ENCODE measurements at regions not wholly inside any gene's neighbourhood (a gene's known extent, or its start where the extent isn't known, plus 50 kb on each side); places are given as distances from the start of the nearest gene placed in this dataset.

DNA sequence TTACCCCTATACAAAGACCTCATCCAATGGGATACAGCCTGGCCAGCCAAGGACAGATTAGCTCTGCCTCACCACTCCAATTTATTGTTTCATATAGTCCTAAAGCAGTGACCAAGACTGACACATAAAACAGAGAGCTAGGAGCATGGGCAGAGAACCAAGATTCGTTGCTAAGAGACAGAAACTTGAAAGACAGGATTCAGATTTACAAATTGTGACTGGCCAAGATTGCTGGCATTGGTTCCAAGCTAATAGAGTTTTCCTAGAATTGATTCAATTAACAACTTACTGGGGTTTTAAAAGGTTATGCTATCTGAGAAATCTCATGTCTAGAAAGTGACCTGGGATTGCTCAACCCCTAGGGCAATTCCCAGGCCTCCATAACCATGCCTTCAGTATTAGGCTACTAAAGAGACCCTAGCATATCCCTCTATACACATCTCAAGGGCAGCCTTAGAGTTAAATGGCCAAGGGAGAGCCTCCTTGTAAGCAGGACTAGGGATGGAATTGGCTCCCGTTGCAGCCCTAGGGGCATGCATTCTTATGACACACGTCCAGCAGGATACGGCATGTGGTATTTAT is 75.6 kb downstream of the ICOS start:
- H3K9me3 ChIP-seq (ENCODE audit: control insufficient read depth, insufficient read depth, low read length): no peaks in the 10 kb centered on the region
- no peaks in the 10 kb centered on the region for H3K4me1 ChIP-seq (ENCODE audit: control insufficient read depth, insufficient read depth, low read length)
- H3K4me3 ChIP-seq (ENCODE audit: low read depth, low read length): no peak overlapping the region
- no peaks in the 10 kb centered on the region for H3K36me3 ChIP-seq (ENCODE audit: control insufficient read depth, insufficient read depth, low read length)
- DNase-seq (ENCODE audit: low read depth in 4 of 6, low spot score in 6 of 6): peak in 5 of 6 donors; percentile 30 to 90 (median 46)
- no peaks in the 10 kb centered on the region for H3K27me3 ChIP-seq (ENCODE audit: control insufficient read depth, insufficient read depth, low read length)
- WGBS (ENCODE audit: insufficient coverage): 0% methylated on average over 1 of the region's 4 CpGs
- H3K27ac ChIP-seq (ENCODE audit: low read depth, low read length): peak overlapping the region; percentile 10

DNA sequence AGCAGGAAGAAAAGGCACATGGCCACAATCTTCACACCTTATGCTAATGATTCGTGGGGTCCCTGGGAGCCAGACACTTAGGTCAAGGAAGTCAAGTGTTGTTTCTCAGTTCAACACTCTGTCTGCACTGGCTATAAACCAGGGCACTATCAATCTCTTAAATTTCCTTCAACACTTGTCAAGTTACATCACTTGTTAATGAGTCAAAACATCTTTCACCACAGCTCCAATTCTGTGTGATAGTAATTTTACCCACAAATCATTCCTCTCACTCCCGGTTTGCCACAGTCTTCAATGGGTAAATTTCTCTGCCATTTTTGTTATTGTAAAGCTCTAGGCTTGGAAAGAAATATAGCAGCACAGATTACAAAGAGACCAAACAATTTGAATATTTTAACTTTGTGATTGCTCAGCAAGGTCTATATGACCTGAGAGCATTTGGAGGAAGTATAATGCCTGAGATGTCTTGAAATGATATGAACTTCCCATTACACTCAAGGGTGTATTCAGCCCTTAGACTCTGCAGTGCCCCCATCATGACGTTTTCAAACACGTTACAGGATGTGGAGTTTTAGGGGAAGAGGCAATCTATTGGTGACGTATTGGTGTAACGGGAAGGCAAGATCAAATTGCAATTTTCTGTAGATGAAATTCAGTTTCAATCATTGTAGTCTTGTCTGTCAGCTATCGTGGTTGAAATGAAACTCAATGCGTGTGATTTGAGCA is 78.7 kb downstream of the ICOS start:
- DNase-seq (ENCODE audit: low read depth in 4 of 6, low spot score in 6 of 6): no peak
- 20% methylated on average over 1 of the region's 8 CpGs for WGBS (ENCODE audit: insufficient coverage)
- Histone ChIP-seq H3K4me3 (ENCODE audit: low read depth, low read length) (no peak overlapping the region), H3K27ac (ENCODE audit: low read depth, low read length) (no peak overlapping the region), H3K4me1 (ENCODE audit: control insufficient read depth, insufficient read depth, low read length) (no peaks in the 10 kb centered on the region), H3K27me3 (ENCODE audit: control insufficient read depth, insufficient read depth, low read length) (no peaks in the 10 kb centered on the region), H3K36me3 (ENCODE audit: control insufficient read depth, insufficient read depth, low read length) (no peaks in the 10 kb centered on the region), H3K9me3 (ENCODE audit: control insufficient read depth, insufficient read depth, low read length) (no peaks in the 10 kb centered on the region)

DNA sequence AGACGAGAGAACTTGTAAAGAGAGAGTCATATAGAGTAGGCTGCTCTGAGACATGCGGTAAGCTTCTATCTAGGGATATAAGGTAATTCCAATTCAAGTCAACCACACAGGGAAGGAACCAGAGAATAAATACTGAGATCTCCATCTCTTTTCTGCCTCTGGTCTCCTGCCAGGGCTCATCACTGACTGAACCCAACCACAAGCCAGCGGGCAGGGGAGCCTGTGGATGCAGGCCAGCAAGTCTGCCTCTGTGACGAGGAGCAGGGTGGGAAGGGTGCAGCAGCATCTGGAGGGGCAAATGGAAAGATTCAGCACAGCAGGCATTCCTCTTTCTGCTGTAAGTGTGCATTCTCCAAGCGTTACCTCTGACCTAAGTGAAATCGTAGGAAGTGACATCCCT is 82.2 kb downstream of the ICOS start:
- 69% methylated on average over 2 of the region's 6 CpGs for WGBS (ENCODE audit: insufficient coverage)
- no peak overlapping the region for H3K27ac ChIP-seq (ENCODE audit: low read depth, low read length)
- H3K4me3 ChIP-seq (ENCODE audit: low read depth, low read length): no peak overlapping the region
- no peak for DNase-seq (ENCODE audit: low read depth in 4 of 6, low spot score in 6 of 6)
- H3K9me3 ChIP-seq (ENCODE audit: control insufficient read depth, insufficient read depth, low read length): no peaks in the 10 kb centered on the region
- H3K36me3 ChIP-seq (ENCODE audit: control insufficient read depth, insufficient read depth, low read length): no peaks in the 10 kb centered on the region
- H3K4me1 ChIP-seq (ENCODE audit: control insufficient read depth, insufficient read depth, low read length): no peaks in the 10 kb centered on the region
- no peaks in the 10 kb centered on the region for H3K27me3 ChIP-seq (ENCODE audit: control insufficient read depth, insufficient read depth, low read length)

DNA sequence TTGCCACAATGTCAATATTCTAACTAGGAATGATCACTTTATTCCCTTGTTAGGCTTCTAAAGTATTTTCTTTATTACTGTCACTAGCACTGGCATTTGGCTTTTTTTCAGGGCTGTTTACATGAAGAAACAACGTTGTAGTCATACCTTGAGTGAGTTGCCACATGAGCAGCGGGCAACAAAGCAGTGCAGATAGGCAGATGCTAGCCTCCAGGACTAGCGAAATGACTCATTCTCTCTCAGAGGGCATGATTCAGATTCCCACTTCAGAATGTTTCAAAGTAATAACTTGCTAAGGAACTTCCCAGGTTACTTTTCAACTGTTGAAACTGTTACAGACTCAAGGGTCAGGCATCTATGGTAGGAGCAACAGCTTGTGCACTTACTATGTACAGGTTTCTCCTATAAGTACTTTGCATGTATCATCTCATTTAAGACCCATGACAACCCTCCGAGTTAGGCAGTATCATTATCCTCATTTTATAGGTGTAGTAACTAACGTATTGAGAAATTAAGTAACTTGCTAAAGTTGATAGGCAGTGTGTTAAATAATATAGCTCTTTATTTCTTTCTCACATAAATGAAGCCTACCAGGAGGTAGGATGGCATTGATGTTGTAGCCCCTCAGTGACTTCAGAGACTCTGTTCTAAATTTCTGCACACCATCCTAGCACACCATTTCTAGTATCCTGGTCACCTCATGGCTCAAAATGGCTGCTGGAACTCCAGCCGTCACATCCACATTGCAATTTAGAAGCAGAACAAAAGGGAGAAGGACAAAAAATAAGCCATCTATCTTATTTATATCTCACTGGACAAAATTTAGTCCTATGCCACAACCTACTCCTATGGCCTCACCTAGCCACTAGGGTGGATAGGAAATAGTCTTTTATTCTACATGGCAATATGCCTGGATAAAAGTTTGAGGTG is 83.3 kb downstream of the ICOS start:
- no peak for DNase-seq (ENCODE audit: low read depth in 4 of 6, low spot score in 6 of 6)
- Histone ChIP-seq H3K27me3 (ENCODE audit: control insufficient read depth, insufficient read depth, low read length) (no peaks in the 10 kb centered on the region), H3K27ac (ENCODE audit: low read depth, low read length) (no peak overlapping the region), H3K9me3 (ENCODE audit: control insufficient read depth, insufficient read depth, low read length) (no peaks in the 10 kb centered on the region), H3K36me3 (ENCODE audit: control insufficient read depth, insufficient read depth, low read length) (no peaks in the 10 kb centered on the region), H3K4me3 (ENCODE audit: low read depth, low read length) (no peak overlapping the region), H3K4me1 (ENCODE audit: control insufficient read depth, insufficient read depth, low read length) (no peaks in the 10 kb centered on the region)
- 100% methylated on average over 3 of the region's 6 CpGs for WGBS (ENCODE audit: insufficient coverage)

DNA sequence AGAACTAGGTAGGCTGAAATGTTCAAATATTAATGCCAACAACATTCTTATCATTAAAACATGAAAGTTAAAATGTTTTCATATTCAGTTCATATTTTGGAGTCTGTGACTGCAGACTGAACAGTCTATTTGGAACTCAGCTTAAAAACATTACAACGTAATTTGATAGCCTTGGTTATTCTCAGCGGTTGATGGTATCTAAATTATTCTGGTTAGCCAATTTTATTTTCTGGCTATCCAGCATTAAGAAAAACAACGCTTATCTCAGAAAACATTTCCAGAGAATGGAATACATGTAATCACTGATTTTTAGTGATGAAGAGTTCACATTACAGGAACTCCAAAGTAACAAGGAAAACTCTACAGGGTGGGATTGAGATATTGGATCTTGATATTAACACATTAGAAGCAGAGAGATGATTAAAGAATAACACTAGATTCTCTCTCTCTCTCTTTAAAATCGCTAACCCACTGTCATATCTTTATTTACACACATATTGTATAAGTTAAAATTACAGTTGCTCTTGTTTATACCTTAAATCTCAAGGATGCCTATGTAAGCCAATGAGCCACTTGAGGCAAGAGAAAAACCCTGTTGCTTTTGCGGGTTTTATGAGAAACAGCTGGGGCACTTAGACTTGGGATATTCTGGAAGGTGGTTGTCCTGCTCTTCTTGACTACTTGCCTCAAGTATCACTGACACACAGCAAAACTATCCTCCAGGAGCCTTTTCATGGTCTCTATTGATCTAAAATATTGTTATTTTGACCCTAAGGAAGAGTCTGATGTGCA is 84.9 kb downstream of the ICOS start:
- Histone ChIP-seq H3K9me3 (ENCODE audit: control insufficient read depth, insufficient read depth, low read length) (no peaks in the 10 kb centered on the region), H3K27ac (ENCODE audit: low read depth, low read length) (no peak overlapping the region), H3K27me3 (ENCODE audit: control insufficient read depth, insufficient read depth, low read length) (no peaks in the 10 kb centered on the region), H3K4me3 (ENCODE audit: low read depth, low read length) (no peak overlapping the region), H3K4me1 (ENCODE audit: control insufficient read depth, insufficient read depth, low read length) (no peaks in the 10 kb centered on the region), H3K36me3 (ENCODE audit: control insufficient read depth, insufficient read depth, low read length) (no peaks in the 10 kb centered on the region)
- WGBS (ENCODE audit: insufficient coverage): no CpG with 5 or more reads among the region's 5 CpGs
- DNase-seq (ENCODE audit: low read depth in 4 of 6, low spot score in 6 of 6): no peak

DNA sequence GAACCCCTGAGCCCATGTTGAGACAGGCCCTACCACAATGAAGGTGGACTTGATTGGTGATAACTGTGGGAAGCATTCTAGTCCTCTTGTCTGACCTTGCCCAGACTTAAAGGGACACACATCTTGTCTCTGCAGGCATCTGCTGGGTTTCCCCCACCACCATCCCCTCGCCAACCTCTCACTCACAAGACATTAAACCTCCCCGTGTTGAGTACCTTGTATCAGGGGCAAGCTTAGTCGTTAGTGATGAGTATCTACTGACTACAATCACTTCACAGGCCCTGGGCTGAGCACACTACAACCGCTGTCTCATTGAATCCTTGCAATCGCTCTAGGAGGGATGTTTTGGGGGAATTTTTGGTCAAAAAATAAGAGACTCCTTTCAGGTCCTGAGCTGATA is 86.0 kb downstream of the ICOS start:
- Histone ChIP-seq H3K4me1 (ENCODE audit: control insufficient read depth, insufficient read depth, low read length) (no peaks in the 10 kb centered on the region), H3K27me3 (ENCODE audit: control insufficient read depth, insufficient read depth, low read length) (no peaks in the 10 kb centered on the region), H3K36me3 (ENCODE audit: control insufficient read depth, insufficient read depth, low read length) (no peaks in the 10 kb centered on the region), H3K9me3 (ENCODE audit: control insufficient read depth, insufficient read depth, low read length) (no peaks in the 10 kb centered on the region), H3K4me3 (ENCODE audit: low read depth, low read length) (no peak overlapping the region), H3K27ac (ENCODE audit: low read depth, low read length) (no peak overlapping the region)
- no peak for DNase-seq (ENCODE audit: low read depth in 4 of 6, low spot score in 6 of 6)
- no CpG with 5 or more reads among the region's 5 CpGs for WGBS (ENCODE audit: insufficient coverage)

DNA sequence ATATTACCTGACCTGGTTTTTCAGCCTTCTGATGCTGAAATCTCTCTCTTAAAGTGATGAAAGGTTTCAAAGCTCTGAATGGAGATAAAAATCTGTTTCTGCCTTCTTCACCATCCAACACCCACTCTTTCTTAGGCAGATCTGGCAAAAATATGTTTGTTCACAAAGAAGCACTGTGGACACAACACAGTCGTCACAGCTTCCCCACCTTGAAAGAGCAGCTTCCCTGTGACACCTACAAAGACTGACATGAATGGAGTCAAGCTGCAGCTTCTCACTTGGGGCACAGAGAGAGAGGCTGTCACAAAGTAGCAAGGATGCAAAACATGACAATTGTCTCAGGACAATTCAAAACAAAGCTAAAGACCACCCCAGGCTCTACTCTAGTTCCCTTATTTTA is 86.5 kb downstream of the ICOS start:
- Histone ChIP-seq H3K4me3 (ENCODE audit: low read depth, low read length) (no peak overlapping the region), H3K27me3 (ENCODE audit: control insufficient read depth, insufficient read depth, low read length) (no peaks in the 10 kb centered on the region), H3K9me3 (ENCODE audit: control insufficient read depth, insufficient read depth, low read length) (no peaks in the 10 kb centered on the region), H3K27ac (ENCODE audit: low read depth, low read length) (no peak overlapping the region), H3K4me1 (ENCODE audit: control insufficient read depth, insufficient read depth, low read length) (no peaks in the 10 kb centered on the region), H3K36me3 (ENCODE audit: control insufficient read depth, insufficient read depth, low read length) (no peaks in the 10 kb centered on the region)
- DNase-seq (ENCODE audit: low read depth in 4 of 6, low spot score in 6 of 6): no peak
- WGBS (ENCODE audit: insufficient coverage): 50% methylated on average over 1 of the region's 1 CpG

DNA sequence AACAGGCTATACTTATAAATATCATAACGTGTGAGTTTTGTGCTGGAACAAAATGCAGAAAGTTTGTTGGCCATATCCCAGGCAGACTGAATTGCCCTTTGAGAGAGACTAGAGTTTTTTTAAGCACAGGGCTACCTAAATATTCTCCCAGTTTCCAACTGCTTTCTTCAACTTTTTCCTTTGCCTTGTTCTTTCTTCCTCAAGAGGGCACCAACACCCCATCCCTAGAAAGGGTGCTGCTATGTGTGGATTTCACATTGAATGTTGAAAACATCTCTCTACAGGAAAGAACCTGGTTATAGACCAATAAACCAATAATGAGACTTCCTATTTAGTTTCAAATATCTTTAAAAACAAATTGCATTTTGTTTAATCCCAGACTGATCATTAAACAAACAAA is 87.9 kb downstream of the ICOS start:
- Histone ChIP-seq H3K27me3 (ENCODE audit: control insufficient read depth, insufficient read depth, low read length) (no peaks in the 10 kb centered on the region), H3K9me3 (ENCODE audit: control insufficient read depth, insufficient read depth, low read length) (no peaks in the 10 kb centered on the region), H3K4me1 (ENCODE audit: control insufficient read depth, insufficient read depth, low read length) (no peaks in the 10 kb centered on the region), H3K36me3 (ENCODE audit: control insufficient read depth, insufficient read depth, low read length) (no peaks in the 10 kb centered on the region), H3K4me3 (ENCODE audit: low read depth, low read length) (no peak overlapping the region), H3K27ac (ENCODE audit: low read depth, low read length) (no peak overlapping the region)
- peak in 5 of 6 donors; percentile 58 to 93 (median 65) for DNase-seq (ENCODE audit: low read depth in 4 of 6, low spot score in 6 of 6)
- no CpG with 5 or more reads among the region's 1 CpG for WGBS (ENCODE audit: insufficient coverage)

DNA sequence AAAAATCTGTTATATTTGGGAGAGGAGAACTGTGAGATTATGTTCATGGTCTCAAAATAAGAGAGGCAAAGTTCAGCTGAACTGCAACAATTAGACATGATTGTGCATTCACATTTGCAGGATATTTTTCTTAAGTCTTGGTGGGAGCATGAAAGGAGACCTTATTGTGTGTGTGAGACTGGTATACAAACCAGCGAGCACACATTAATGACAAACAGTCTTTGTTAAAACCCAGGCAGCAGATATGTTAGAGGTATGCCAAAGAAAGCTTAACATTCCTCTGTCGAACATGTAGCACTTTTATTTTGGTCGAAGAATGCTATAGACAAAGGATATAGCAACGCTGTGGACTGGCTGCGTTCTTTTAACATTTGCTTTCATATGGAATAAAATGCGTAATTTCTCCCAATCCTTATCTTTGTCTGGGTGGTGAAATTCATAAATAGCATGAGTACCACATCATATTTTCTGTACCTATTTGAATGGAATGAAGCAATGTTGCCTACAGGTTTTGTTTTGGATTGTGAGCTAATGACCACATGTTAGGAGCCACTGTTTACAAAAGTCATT is 88.4 kb downstream of the ICOS start:
- H3K27ac ChIP-seq (ENCODE audit: low read depth, low read length): peak overlapping the region; percentile 6
- no peak overlapping the region for H3K4me3 ChIP-seq (ENCODE audit: low read depth, low read length)
- H3K36me3 ChIP-seq (ENCODE audit: control insufficient read depth, insufficient read depth, low read length): no peaks in the 10 kb centered on the region
- H3K27me3 ChIP-seq (ENCODE audit: control insufficient read depth, insufficient read depth, low read length): no peaks in the 10 kb centered on the region
- no peaks in the 10 kb centered on the region for H3K9me3 ChIP-seq (ENCODE audit: control insufficient read depth, insufficient read depth, low read length)
- peak in 1 of 6 donors; percentile 22 for DNase-seq (ENCODE audit: low read depth in 4 of 6, low spot score in 6 of 6)
- H3K4me1 ChIP-seq (ENCODE audit: control insufficient read depth, insufficient read depth, low read length): no peaks in the 10 kb centered on the region
- WGBS (ENCODE audit: insufficient coverage): no CpG with 5 or more reads among the region's 6 CpGs

Measured in spinal cord (tissue), 9 donors.